Activated CD4-positive, alpha-beta memory T cell treated with anti-CD3 and anti-CD28 coated beads, Interleukin-2, amount 10 ng/mL, durations not matched to agents 7 days and 5 days (primary cell): ENCODE measurements at regions not wholly inside any gene's neighbourhood (a gene's known extent, or its start where the extent isn't known, plus 50 kb on each side); places are given as distances from the start of the nearest gene placed in this dataset.
A peak's percentile ranks its signal among the peaks of the same experiment; 100 is the strongest.
"Not testable (repeated sequence)": the region's sequence is repeated elsewhere in the genome, so short reads cannot be mapped to it uniquely, and the experiment has no call there.

Experiments used
- CTCF ChIA-PET: fragments of 350-600 bp; sonication (Branson Sonifier 250); formaldehyde crosslinking; loops from one replicate; lab custom pipeline; 2021; ENCODE audit warnings: antibody characterized with exemption, inconsistent platforms; lab: Charles Lee
- POLR2A ChIA-PET: fragments of 350-600 bp; sonication (Branson Sonifier 250); formaldehyde crosslinking; loops from one replicate; lab custom pipeline; 2021; ENCODE audit warnings: antibody characterized with exemption; lab: Charles Lee
- DNase-seq: peaks from one replicate; pipeline ENCODE4 v3.0.0-alpha.2; 2020
- H3K27ac Mint-ChIP-seq: one replicate; pipeline ENCODE4 v1.8.0; 2021; ENCODE audit warnings: mild to moderate bottlenecking, mixed read lengths
- H3K27me3 Mint-ChIP-seq: one replicate; pipeline ENCODE4 v1.8.0; 2021; ENCODE audit warnings: mixed read lengths
- H3K36me3 Mint-ChIP-seq: one replicate; pipeline ENCODE4 v1.8.0; 2021; ENCODE audit warnings: low read depth, mixed read lengths
- H3K4me1 Mint-ChIP-seq: one replicate; pipeline ENCODE4 v1.8.0; 2021; ENCODE audit warnings: mixed read lengths
- H3K4me3 Mint-ChIP-seq: one replicate; pipeline ENCODE4 v1.8.0; 2021; ENCODE audit warnings: mild to moderate bottlenecking, mixed read lengths
- H3K9me3 Mint-ChIP-seq: one replicate; pipeline ENCODE4 v1.8.0; 2021; ENCODE audit warnings: mixed read lengths

DNA sequence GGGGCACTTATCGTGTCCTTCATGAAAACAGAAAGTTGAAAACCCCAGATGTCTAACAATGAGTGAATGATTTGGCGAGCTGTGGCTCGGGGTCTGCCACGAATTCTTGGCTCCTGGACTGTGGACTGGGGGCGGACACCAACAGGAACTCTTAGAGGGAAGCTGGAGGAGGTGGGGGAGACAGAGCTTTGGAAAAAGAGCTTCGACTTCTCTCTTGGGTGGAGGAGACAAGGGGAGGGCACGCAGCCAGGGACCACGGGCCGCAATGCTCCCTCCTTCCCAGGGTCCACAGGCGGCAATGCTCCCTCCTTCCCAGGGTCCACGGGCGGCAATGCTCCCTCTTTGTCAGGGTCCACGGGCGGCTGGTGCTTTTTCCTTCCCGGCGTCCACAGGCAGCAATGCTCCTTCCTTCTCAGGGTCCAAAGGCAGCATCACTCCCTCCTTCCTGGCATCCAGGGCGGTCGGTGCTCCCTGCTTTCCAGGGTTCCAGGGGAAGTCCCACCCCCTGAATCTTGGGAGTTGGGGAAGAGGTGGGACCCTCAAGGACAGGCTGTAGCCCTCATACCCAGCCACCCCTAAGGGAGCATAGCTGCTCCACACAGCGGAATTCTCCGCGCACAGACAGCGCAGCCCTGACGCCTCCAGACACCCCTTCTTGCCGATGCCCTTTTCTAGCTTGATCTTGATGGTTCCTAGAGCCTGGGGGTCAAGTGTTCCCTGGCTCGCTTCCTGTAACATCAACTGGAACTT lies 149.0 kb downstream of the LAT start:
- H3K4me3 Mint-ChIP-seq, H3K4me1 Mint-ChIP-seq, H3K36me3 Mint-ChIP-seq, H3K27me3 Mint-ChIP-seq, H3K9me3 Mint-ChIP-seq, DNase-seq, CTCF ChIA-PET, POLR2A ChIA-PET, H3K27ac Mint-ChIP-seq: not testable (repeated sequence)

DNA sequence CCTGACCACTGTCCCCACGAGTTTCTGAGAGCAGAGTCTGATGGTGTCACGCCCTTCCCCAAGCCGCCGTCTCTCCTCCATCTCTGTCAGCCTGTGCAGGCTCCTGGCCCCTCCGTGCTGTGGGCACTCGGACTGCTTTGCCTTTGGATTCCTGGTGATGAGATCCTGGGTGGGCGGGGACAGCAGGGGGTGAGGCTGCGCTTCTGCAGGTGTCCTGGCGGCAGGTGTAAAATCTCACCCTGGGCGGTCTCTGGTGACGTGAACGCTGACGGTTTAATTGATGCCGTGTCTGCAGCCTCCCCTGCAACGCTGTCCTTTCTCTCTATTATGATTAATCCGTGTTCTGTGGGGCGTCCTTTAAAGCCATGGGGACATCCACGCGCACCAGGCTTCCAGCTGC lies 148.0 kb downstream of the LAT start:
- DNase-seq, H3K9me3 Mint-ChIP-seq, H3K4me1 Mint-ChIP-seq, CTCF ChIA-PET, H3K27ac Mint-ChIP-seq, H3K27me3 Mint-ChIP-seq, POLR2A ChIA-PET, H3K36me3 Mint-ChIP-seq, H3K4me3 Mint-ChIP-seq: not testable (repeated sequence)

DNA sequence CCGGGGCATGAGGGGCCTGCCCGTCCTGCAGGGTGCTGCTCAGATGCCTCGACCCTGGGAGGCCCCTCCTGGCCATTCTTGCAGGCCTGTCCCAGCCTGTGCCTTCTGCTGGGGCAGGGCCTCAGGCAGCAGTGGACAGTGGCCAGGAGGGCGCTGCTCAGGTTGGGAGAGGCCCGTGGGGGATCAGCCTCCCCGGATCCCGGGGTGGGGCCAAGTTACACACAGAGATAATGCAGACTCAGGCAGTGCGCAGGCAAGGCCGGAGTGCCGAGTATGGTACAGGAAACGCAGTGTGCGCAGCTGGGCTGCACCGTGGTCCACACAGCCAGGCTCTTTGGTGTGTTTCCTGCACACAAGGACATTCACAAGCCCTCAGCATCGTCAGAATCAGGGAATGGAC lies 147.6 kb downstream of the LAT start:
- H3K27ac Mint-ChIP-seq, H3K4me3 Mint-ChIP-seq, DNase-seq, H3K9me3 Mint-ChIP-seq, H3K27me3 Mint-ChIP-seq, CTCF ChIA-PET, H3K36me3 Mint-ChIP-seq, H3K4me1 Mint-ChIP-seq, POLR2A ChIA-PET: not testable (repeated sequence)

DNA sequence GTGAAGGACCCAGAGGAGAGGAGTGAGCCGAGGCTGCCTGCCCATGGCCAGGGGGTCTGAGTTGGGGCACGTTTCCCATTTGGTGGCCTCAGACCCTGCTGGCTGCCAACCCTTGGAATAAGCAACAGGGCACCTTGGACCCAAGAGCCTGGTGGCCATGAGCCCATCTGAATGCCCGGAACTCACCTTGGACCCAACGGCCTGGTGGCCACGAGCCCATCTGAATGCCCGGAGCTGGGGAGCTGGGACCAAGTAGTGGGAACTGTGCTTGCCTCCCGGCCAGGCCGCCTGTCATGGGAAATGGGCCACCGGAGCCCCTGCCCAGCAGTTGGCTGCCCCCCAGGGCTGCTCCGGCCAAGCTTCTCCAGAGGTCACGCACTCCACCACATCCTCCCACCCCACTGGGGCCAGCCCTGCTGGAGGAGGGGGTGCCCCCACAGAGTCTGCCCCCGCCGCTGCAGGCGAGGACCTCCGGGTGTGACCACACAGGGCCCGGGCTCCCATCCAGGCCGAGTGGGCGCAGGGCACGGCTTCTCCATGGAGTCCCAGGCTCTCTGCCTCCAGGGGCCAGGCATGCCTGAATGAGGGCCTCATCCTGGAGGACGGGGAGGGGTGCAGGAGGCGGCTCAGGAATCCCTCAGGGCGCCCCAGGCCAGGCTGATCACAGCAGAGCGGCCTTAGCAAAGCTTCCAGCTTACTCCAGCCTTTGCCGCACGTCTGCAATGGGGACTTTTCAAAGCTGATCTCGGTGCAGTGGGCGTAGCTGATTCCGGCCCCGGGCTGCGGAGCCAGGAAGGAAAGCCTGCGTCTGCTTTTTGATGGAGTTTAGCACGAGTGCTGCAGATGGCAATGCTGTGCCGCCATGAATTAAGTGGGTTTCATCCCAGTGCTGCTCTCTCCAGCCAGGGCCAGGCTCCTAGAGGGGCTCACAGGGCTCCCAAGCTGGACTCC lies 146.3 kb downstream of the LAT start:
- H3K27ac Mint-ChIP-seq, CTCF ChIA-PET, H3K4me3 Mint-ChIP-seq, H3K4me1 Mint-ChIP-seq, DNase-seq, H3K9me3 Mint-ChIP-seq, POLR2A ChIA-PET, H3K27me3 Mint-ChIP-seq: not testable (repeated sequence)
- peaks cover 11% of the 10 kb centered on the region for H3K36me3 Mint-ChIP-seq

DNA sequence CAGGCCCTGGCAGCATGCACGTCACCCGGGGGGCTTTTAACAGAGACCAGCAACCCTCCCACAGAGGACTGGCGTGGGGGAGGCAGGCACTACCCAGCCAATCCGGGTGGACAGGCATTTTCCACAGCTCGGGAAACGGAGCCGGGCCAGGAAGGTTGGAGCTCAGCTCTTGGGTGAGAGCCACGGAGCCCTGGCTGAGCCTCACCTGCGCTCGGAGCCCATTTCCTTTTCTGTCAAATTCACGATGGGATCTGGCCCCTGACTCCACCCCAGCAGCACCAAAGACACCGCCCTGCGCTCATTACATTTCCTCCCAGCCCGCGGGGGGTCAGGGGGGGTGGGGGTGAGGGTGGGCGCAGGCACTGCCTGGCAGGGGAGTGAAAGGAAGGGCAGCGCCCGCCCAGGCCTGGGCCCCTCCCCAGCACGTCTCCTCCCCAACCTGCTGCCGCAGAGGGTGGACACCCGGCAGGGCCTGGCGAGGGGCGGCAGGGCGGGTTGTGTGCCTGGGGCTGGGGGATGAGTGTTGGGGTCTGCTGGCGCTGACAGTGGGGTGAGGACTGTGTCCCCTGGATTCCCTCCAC lies 145.4 kb downstream of the LAT start:
- H3K36me3 Mint-ChIP-seq: peaks cover 12% of the 10 kb centered on the region
- H3K27me3 Mint-ChIP-seq, CTCF ChIA-PET, H3K4me3 Mint-ChIP-seq, POLR2A ChIA-PET, H3K9me3 Mint-ChIP-seq, H3K27ac Mint-ChIP-seq, DNase-seq: not testable (repeated sequence)
- H3K4me1 Mint-ChIP-seq: peaks cover 12% of the 10 kb centered on the region

DNA sequence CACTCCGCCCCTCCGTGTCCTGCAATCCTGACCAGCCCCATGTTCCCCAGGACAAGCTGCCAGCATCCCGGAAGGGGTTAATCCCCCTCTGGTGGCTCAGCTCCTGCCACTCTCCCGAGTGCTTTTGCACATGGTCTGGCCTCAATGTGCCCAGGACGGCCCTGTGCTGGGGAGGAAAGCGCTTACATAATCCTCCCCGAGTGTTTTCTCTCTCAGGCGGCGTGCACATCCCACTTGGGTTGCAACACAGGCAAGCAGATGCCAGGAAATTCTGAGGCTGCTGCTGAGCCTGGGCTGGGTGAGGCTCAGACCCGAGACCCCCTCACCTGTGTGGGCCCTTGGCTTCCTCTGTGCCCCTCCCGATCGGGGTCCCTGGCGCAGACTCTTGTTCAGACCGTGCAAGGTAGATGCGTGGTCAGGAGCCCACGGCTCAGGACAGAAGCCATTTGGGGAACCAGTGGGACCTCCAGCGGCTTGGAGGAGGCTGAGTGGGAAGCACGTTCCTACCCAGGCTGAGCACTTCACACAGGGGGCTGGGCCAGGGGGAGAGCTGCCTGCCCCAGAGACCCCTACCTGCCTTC lies 144.7 kb downstream of the LAT start:
- H3K9me3 Mint-ChIP-seq, CTCF ChIA-PET, H3K27ac Mint-ChIP-seq, POLR2A ChIA-PET, DNase-seq, H3K36me3 Mint-ChIP-seq, H3K4me3 Mint-ChIP-seq, H3K27me3 Mint-ChIP-seq: not testable (repeated sequence)
- peaks cover 12% of the 10 kb centered on the region for H3K4me1 Mint-ChIP-seq

DNA sequence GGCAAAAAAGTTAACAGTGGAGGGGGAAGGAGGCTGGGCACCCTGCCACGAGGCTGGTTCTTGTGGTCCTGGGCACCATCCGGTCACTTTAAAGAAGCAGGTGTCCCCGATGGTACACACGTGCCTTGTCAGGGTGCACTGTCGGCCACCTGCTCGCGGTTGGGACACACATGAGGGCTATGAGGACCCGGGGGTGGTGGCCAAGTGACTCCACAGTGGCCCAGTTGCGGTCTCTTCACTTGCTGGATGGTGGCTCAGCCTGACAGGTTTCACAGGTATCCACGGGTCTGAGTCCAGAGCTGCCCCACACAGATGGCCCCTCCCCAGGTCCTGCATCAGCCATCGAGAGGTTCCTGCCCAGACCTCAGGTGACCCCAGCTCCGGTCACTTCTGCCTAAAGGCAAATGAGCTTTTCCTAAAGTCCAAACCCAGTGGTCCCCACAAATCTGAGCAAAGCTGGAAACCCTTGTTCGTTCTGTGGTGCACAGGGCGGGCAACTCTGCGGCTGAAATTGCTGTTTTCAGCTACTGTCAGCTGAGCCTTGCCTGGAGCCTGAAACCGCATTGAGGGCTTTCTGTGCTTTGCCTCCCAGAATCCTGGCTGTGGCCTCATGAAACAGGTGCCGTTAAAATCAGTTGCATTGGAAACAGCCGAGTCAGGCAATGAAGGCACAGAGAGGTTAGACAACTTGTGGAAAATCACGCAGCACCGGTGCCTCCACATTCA lies 144.0 kb downstream of the LAT start:
- H3K4me3 Mint-ChIP-seq, POLR2A ChIA-PET, H3K9me3 Mint-ChIP-seq, H3K27me3 Mint-ChIP-seq, CTCF ChIA-PET, DNase-seq, H3K27ac Mint-ChIP-seq: not testable (repeated sequence)
- Mint-ChIP-seq H3K4me1 (peaks cover 12% of the 10 kb centered on the region), H3K36me3 (peaks cover 12% of the 10 kb centered on the region)

DNA sequence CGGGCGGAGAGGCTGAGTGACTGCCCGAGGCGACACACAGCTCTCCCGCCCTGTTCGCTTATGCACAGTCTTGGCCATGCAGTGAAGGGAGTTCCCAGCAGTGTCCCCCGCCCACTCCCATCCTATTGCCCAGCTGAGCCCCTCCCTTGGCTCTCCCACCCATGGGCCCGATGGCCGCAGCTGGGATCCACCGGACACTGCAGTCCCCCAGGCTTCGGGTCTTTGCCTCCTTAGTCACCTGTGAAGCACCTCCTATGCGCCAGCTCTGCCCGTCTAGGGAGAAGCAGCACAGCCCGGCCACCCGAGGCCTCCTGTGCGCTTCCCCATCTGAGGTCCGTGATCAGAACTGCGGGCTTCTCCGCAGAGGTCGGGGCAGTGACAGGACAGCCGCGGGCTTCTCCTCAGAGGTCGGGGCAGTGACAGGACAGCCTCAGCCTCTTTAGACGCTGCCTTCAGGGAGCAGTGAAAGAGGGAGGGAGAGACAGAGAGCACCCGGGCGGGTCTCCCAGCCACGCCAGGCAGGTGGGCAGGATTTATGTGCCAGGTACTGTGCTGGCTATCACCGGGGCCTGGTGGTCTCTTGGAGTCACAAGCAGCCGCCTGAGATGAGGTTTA lies 143.1 kb downstream of the LAT start:
- H3K4me3 Mint-ChIP-seq, H3K9me3 Mint-ChIP-seq, CTCF ChIA-PET, POLR2A ChIA-PET, DNase-seq, H3K27me3 Mint-ChIP-seq, H3K27ac Mint-ChIP-seq: not testable (repeated sequence)
- peaks cover 12% of the 10 kb centered on the region for H3K4me1 Mint-ChIP-seq
- peaks cover 12% of the 10 kb centered on the region for H3K36me3 Mint-ChIP-seq

DNA sequence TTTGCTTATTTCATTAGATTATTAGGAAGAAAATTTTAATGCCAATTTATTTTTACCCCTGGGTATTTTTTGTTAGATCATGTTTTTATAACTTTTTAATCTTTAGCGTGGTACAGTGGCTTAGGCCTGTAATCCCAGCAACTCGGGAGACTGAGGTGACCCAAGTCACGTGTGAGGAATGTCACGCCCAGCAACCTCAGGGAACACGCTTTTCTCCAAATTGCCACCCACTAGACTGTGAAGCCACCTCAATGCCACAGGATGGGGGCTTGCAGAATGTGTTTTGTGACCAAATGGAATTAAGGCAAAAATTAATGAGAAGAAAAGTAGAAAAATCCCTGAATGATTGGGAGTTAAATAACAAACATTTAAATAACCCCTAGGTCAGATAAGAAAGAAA lies 141.8 kb downstream of the LAT start:
- ChIA-PET POLR2A (no interaction called here), CTCF (no interaction called here)
- H3K9me3 Mint-ChIP-seq: no peaks in the 10 kb centered on the region
- H3K4me1 Mint-ChIP-seq: peaks cover 12% of the 10 kb centered on the region
- no peak overlapping the region for H3K4me3 Mint-ChIP-seq
- H3K27me3 Mint-ChIP-seq: no peaks in the 10 kb centered on the region
- no peak for DNase-seq
- peak overlapping the region; percentile 37 for H3K27ac Mint-ChIP-seq
- peaks cover 15% of the 10 kb centered on the region for H3K36me3 Mint-ChIP-seq

DNA sequence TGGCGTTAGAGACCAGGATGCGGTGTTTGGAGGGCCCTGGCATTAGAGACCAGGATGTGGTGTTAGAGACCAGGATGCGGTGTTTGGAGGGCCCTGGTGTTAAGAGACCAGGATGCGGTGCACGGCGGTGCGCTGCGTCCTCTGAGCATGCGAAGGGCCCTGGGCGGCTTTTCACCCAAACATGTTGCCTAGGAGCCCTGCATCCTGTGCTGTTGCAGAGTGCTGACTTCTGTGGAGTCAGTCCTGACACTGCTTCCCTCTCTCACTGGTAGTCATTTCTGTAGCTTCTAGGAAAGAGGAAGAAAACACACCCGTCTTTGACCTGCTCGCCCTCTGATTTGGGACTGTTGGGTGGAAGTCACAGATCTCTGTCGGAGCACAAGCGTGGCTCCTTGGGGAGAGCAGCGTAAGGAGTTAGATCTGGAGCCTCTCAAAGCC lies 141.2 kb downstream of the LAT start:
- Mint-ChIP-seq H3K9me3 (no peaks in the 10 kb centered on the region), H3K36me3 (peaks cover 19% of the 10 kb centered on the region), H3K4me3 (no peak overlapping the region), H3K27ac (peak overlapping the region; percentile 37), H3K27me3 (no peaks in the 10 kb centered on the region), H3K4me1 (peaks cover 12% of the 10 kb centered on the region)
- POLR2A ChIA-PET: no interaction called here
- CTCF ChIA-PET: no interaction called here
- peak; percentile 27 for DNase-seq

DNA sequence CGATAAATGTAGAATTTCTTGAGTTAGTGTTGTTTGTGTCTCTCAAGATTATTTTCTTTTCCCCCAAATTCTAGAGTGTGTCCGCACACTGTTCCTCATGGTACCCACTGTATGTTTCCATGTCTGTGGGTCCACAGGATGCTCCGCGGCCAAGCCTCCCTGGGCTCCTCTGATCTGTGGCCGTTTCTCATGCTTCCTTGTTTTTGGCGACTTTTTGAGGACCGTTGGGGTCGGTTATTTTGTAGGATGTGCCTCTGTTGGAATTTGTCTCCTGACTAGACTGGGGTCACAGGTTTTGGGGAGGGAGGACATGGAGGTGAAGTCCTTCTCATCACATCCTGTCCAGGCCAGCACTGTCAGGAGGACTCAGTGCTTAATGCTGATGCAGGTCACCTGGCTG lies 140.0 kb downstream of the LAT start:
- no peak overlapping the region for H3K4me3 Mint-ChIP-seq

DNA sequence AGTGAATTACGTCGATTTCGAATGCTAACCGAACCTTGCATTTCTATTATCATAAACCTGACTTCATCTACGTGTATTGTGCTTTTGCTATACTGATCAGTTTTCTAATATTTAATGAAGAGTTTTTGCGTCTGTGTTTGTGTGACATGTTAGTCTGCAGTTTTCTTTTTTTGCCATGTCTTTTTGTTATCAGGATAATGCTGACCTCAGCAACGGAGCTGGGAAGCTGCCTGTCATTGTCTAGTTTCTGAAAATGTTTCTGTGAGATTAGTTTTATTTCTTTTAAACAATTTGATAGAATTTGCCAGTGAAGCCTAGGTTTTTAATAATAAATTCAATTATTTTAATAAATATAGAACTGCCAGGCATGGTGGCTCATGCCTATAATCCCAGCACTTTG lies 139.3 kb downstream of the LAT start:
- Mint-ChIP-seq H3K4me1 (peaks cover 12% of the 10 kb centered on the region), H3K36me3 (peaks cover 19% of the 10 kb centered on the region)
- CTCF ChIA-PET: interaction anchor here (0.6 kb wide), 1 partner anchor 266 kb away, joined by 4 read pairs; no protein-coding TSS in a partner anchor
- POLR2A ChIA-PET, H3K9me3 Mint-ChIP-seq, DNase-seq, H3K4me3 Mint-ChIP-seq, H3K27me3 Mint-ChIP-seq, H3K27ac Mint-ChIP-seq: not testable (repeated sequence)

More for the DNA sequence above, 140.0 kb downstream of the LAT start:
- no peaks in the 10 kb centered on the region for H3K9me3 Mint-ChIP-seq
- H3K27me3 Mint-ChIP-seq: no peaks in the 10 kb centered on the region
- peaks cover 19% of the 10 kb centered on the region for H3K36me3 Mint-ChIP-seq
- no peak overlapping the region for H3K27ac Mint-ChIP-seq
- CTCF ChIA-PET: no interaction called here
- POLR2A ChIA-PET: no interaction called here
- H3K4me1 Mint-ChIP-seq: peaks cover 12% of the 10 kb centered on the region
- DNase-seq: no peak
